Stimulated activated CD4-positive, alpha-beta T cell treated with anti-CD3 and anti-CD28 coated beads, Interleukin-4, amount 100 ng/mL, for 1 hour (primary cell): ENCODE measurements at regions not wholly inside any gene's neighbourhood (a gene's known extent, or its start where the extent isn't known, plus 50 kb on each side); places are given as distances from the start of the nearest gene placed in this dataset.

Experiments used
- DNase-seq: peaks from one replicate; pipeline ENCODE4 v3.0.0-alpha.2; 2020

GRCh38 chr9:126095546-126096190 is 231.0 kb upstream of the MVB12B start:
- DNase-seq: no peak

- DNase-seq: no peak
Observed at GRCh38 chr9:126096340-126096739, 230.3 kb upstream of the MVB12B start.

DNA sequence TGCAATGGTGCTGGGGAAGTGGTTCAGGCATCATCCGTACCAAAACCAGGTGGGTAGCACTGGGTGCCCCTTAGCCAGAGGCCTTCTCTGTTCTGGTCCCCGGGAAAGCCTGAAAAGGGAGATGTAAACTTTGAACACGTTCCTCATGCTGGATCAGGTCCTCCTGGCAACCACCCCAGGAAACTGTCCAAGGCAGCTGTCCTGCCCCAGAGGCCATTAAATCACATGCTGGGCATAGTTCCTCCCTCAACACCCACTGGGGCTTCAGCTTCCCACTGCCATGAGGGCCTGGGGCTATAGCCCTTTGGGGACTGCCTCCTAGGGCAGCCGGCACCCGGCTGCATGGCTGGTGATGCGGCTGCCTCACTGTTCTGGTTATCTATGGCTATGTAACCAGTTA is 228.9 kb upstream of the MVB12B start:
- no peak for DNase-seq

- no peak for DNase-seq
Observed at GRCh38 chr9:126106404-126106803, 220.2 kb upstream of the MVB12B start.

DNA sequence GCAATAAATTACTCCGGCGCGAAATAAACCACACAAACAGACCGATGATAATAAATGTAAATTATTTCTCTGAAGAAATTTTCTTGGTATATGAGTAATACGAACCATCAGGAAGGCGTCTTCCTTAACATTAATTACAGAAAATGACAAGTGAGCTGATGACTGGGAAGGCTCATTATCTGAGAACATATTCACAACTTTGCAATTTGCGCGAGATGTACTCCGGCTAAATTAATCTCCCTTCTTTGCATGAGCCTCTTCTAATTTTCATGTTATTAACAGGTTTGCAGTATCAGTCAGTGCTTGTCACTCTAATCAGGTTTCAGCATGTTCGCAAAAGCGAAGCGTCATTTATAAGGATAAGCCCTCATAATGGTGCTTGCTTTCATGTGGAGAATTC is 218.9 kb upstream of the MVB12B start:
- DNase-seq: no peak

DNA sequence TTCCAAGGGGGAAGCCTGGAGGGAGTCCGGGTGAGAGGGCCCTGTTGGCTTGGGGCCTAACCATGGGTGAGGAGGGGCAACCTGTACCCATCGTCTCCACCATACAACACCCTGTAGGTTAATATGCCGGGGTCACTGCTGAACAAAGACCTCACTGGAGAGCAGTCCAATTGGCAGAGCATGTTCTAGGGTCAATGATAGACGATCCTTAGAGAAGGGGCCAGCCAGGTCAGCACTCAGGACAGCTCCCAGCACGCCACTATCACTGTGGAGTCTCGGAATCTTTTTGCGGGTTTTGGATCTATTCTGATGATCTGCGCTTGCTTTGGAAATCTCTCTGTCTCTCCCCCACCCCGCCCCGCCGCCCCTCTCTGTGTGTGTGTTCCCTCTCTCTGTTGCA is 218.4 kb upstream of the MVB12B start:
- no peak for DNase-seq

DNA sequence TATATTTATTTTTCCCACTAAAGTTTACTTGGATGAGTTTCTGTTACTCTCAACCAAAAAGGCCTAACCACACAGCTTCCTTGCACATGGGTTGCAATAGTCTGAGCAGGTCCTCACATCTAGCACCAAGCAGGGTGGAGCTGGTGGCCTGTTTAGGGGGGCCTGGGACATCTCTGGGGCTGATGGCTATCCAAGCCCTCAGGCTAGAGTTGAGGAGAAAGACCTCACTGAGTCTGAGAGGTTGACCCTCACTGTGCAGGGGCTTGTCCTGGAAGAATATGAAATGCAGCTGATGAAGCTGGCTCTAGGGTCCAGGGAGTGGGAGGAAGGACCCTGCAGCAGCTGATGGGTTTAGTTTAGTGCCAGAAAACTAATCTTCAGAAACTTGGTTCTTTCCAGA is 217.1 kb upstream of the MVB12B start:
- DNase-seq: no peak

GRCh38 chr9:126111556-126111955 is 215.1 kb upstream of the MVB12B start:
- DNase-seq: no peak

DNA sequence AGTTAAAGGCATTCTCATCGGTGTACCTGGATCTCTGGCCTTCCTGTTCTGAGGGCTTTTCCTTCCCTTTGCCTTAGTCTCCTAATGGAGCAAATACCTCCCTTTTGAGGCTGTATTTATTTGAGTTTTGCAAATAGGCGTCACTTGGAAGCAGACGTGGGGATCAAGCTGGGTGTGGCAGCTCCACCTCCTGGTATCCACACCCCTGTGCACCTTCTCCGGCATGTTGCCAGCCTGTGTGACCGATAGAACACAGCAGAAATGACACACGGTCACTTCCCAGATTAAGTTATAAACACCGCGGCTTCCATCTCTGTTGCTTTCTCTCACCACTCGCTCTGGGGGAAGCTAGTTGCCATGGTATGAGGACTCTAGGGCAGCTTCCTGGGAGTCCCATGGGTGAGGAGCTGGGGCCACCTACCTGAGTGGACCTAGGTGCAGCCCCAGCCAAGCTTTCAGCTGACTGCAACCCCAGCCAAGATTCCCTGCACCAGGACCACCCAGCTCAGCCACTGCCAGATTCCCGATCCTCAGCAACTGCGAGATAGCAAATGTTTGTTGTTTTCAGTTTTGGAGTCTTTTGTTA is 214.4 kb upstream of the MVB12B start:
- no peak for DNase-seq

GRCh38 chr9:126113176-126113575 is 213.5 kb upstream of the MVB12B start:
- no peak for DNase-seq

GRCh38 chr9:126113756-126114408 is 212.7 kb upstream of the MVB12B start:
- no peak for DNase-seq

DNA sequence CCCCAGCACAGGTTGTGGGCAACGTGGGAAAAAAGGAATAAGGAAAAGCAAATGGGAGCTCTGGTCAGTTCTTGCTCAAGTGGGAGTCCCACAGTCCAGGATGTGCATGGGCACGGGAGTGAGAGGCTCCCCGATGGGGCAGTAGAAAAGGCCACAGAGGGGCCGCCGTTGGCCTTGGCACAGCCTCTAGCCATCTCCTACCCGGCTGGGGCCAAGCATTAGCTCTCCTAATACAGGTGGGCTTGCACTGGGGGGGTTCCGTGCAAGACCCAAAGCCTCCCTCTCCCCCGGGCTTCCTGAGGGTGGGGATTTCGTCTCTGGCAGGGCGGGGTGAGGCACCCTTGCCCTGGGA is 212.2 kb upstream of the MVB12B start:
- no peak for DNase-seq

- no peak for DNase-seq
Observed at GRCh38 chr9:126114850-126115460, 211.7 kb upstream of the MVB12B start.

- DNase-seq: no peak
Observed at GRCh38 chr9:126116351-126117157, 210.1 kb upstream of the MVB12B start.

DNA sequence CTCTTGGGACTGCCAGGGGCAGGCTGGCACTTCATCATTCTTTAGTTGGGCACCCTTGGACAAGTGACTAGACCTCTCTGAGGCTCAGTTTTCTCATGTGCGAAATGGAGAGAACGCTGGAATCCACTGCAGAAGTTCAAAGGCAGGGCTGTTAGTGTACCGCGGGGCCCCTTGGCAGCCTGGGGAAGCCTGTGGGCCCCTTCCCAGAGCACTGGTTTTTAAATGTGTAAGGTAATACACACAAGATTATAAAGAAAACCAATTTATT is 209.5 kb upstream of the MVB12B start:
- DNase-seq: no peak

GRCh38 chr9:126117631-126118030 is 209.0 kb upstream of the MVB12B start:
- no peak for DNase-seq

DNA sequence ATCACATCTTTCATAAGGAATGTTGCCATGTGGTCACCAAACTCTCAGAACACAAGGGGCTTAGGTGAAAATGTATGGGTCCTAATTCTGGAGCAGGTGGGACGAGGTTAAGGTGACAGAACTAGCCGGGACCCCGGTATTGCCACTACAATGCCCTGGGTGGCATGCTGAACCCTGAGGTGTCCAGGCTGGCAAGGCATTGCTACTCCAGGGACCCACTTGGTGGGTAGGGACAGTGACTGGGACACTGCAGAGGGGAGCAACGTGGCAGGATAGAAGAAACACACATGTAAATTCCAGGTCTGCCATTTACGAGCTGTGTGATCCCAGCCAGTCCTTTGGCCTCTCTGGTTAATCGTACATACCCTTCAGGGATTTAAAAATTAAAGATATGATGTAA is 206.9 kb upstream of the MVB12B start:
- DNase-seq: no peak

DNA sequence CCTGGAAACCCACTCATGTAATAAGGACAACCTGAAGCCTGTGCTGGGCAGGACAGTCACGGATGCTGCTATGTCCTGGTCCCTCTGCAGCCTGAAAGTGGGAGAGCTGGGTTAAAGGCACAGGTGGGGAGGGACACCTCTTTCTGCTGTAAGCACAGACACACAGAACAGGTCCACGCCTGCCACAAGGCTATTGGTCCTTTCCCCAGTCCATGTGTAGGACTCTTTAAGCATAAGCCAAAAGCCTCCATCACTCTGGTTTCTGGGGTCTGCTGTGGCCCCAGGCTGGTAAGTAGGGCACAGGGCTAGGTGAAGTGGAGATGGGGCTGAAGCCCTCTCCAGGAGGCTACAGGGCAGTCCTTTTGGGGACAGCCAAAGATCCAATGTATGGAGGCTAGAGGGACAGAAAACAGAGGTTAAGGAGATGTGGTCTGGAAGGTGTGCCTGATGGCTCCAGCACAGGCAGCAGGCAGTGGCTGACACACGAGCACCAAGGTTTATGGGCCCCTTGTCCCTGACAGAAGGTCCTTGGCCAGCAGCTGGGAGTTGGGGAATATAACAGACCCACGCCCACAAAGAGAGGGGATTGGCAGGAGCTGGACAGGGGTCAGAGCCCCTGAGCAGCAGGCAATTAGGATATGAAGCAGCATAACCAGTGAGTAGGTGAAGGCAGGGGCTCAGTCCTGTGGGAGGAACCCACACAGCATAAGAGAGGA is 203.6 kb upstream of the MVB12B start:
- no peak for DNase-seq

DNA sequence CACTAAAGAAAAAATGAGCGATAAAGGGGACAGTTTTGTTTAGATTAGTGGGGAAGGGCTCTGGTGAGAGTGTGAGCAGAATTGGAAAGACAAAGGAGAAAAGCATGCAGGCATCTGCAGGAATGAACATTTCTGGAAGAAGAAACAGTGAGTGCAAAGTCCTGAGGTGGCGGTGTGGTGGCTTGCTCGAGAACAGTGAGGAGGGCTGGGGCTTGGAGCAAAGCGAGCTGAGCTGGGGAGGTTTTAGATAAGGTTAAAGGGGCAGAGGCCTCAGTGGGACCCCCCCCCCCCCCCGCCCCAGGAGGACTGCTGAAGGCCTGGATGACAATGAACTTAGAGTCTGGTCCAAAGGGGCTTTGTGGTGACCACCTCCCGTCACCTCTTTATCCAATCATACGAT is 202.7 kb upstream of the MVB12B start:
- DNase-seq: no peak

GRCh38 chr9:126125177-126125576 is 201.5 kb upstream of the MVB12B start:
- DNase-seq: no peak

- no peak for DNase-seq
Observed at GRCh38 chr9:126125577-126125976, 201.1 kb upstream of the MVB12B start.

- DNase-seq: no peak
Observed at GRCh38 chr9:126125992-126126409, 200.6 kb upstream of the MVB12B start.

GRCh38 chr9:126126807-126127206 is 199.8 kb upstream of the MVB12B start:
- no peak for DNase-seq
